SU-DHL-6 (cell line): ENCODE measurements at regions not wholly inside any gene's neighbourhood (a gene's known extent, or its start where the extent isn't known, plus 50 kb on each side); places are given as distances from the start of the nearest gene placed in this dataset.

ENCODE experiments used
- EZH2phosphoT487 ChIP-seq: fragments of 200-600 bp; sonication (generic), shearing (Covaris generic); conservative IDR thresholded peaks from 2 replicates; pipeline ENCODE4 v1.6.1; 2018; ENCODE audit warnings: mild to moderate bottlenecking, antibody characterized with exemption, low read length, moderate library complexity, mixed read lengths
- TF ChIP-seq, protein P1 (sequence below): fragments of 200-600 bp; sonication (generic); IDR thresholded peaks from one replicate; pipeline ENCODE4 v1.5.1; 2017; ENCODE audit warnings: antibody characterized with exemption, mild to moderate bottlenecking, low read length, moderate library complexity; ENCODE audit not compliant: insufficient read depth, poor library complexity, severe bottlenecking

DNA sequence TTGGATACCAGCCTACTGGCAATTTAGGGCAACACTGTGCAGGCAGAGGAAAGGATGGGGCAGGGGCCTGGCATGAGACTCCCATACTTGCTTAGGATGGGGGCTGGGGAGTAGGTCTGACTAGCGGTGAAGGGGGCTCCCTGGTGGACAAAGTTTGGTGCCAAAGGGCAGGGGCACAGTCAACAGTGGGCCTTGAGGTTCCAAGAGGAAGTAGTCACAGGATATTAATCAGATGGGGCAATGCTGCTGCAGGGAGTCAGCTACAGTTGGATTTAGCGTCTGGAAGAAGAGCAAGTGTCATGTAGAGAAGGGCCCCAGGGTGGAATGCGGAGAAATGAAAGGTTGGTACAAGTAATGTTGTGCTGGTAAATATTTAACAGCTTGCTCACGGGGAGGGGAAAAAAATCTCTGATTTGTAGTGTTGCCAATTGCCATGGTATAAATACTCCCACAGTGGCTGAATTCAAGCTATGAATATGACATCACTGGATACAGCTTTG is 139.4 kb downstream of the PJA1 start:
- TF ChIP-seq, protein P1, sequence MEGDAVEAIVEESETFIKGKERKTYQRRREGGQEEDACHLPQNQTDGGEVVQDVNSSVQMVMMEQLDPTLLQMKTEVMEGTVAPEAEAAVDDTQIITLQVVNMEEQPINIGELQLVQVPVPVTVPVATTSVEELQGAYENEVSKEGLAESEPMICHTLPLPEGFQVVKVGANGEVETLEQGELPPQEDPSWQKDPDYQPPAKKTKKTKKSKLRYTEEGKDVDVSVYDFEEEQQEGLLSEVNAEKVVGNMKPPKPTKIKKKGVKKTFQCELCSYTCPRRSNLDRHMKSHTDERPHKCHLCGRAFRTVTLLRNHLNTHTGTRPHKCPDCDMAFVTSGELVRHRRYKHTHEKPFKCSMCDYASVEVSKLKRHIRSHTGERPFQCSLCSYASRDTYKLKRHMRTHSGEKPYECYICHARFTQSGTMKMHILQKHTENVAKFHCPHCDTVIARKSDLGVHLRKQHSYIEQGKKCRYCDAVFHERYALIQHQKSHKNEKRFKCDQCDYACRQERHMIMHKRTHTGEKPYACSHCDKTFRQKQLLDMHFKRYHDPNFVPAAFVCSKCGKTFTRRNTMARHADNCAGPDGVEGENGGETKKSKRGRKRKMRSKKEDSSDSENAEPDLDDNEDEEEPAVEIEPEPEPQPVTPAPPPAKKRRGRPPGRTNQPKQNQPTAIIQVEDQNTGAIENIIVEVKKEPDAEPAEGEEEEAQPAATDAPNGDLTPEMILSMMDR, result no peak
- TF ChIP-seq EZH2phosphoT487, result no peak
